ENCODE measurements at regions not wholly inside any gene's neighbourhood (a gene's known extent, or its start where the extent isn't known, plus 50 kb on each side); places are given as distances from the start of the nearest gene placed in this dataset.

DNA sequence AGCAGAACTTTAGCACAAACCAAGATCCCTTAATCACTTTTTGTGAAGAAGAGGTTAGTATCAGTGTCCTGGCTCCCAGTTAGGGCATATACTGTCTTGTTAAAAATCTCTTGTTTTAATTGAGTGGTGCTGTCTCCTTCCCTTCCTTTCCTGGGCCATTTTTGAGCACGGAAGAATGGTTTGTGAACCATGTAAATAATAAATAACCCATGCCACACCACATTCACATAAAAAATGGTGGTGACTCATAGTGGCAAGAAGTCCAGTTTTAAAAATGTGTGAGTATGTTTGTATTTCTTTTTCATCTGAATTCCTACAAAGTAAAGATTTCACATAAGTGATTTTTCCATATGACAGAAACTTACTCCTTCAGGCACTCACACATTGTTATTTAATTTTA is 59.1 kb upstream of the SPRED1 start:
- Histone ChIP-seq H2AFZ (ENCODE audit: low read length) (no peak overlapping the region), H3K14ac (ENCODE audit: insufficient read length) (no peak overlapping the region), H3K79me1 (ENCODE audit: low read depth, low read length) (no peaks in the 10 kb centered on the region), H3K4ac (replicated peaks; ENCODE audit: insufficient read length, low read depth, low read length) (no peak overlapping the region), H2BK120ac (replicated peaks; ENCODE audit: low read depth, low read length) (no peak overlapping the region), H2BK5ac (ENCODE audit: low read depth, low read length) (no peak overlapping the region), H3K79me2 (ENCODE audit: control insufficient read depth in 1 of 2, insufficient read depth in 2 of 2, low read length in 2 of 2) (no peaks in the 10 kb centered on the region), H4K5ac (ENCODE audit: insufficient read length, low read depth, low read length) (no peak overlapping the region), H2BK12ac (ENCODE audit: low read depth, low read length) (no peak overlapping the region), H3K9ac (replicated peaks in 1 of 4; ENCODE audit: extremely low read depth in 1 of 4, low read depth in 3 of 4, low read length in 3 of 4) (no peak overlapping the region), H4K8ac (ENCODE audit: extremely low read depth, insufficient read depth, low read length) (no peak overlapping the region), H3K23ac (ENCODE audit: insufficient read length) (no peak overlapping the region), H3K27me3 (replicated peaks in 1 of 4; ENCODE audit: control insufficient read depth in 3 of 4, extremely low read depth in 1 of 4, insufficient read depth in 3 of 4, low read length in 3 of 4) (no peaks in the 10 kb centered on the region), H3K56ac (replicated peaks; ENCODE audit: insufficient read length, low read depth, low read length) (no peak overlapping the region), H3K36me3 (ENCODE audit: control insufficient read depth in 2 of 4, insufficient read depth in 4 of 4, low read length in 3 of 4) (no peaks in the 10 kb centered on the region), H2AK5ac (ENCODE audit: low read depth, low read length) (no peak overlapping the region), H4K91ac (replicated peaks; ENCODE audit: insufficient read length, low read length) (no peak overlapping the region), H3K4me2 (ENCODE audit: insufficient read depth in 1 of 2, low read depth in 2 of 2, low read length in 2 of 2) (no peak overlapping the region), H2BK20ac (ENCODE audit: low read length) (no peak overlapping the region), H3K9me3 (ENCODE audit: insufficient read depth in 2 of 2, low read depth in 1 of 2, low read length in 1 of 2) (no peaks in the 10 kb centered on the region), H3K18ac (ENCODE audit: extremely low read depth, low read length) (no peak overlapping the region), H3K4me1 (replicated peaks in 1 of 4; ENCODE audit: control insufficient read depth in 3 of 4, insufficient read depth in 4 of 4, low read length in 3 of 4) (no peaks in the 10 kb centered on the region), H2BK15ac (ENCODE audit: low read length) (no peak overlapping the region), H3K27ac (ENCODE audit: low read depth, low read length) (no peak overlapping the region), H3K4me3 (ENCODE audit: extremely low read depth in 1 of 4, insufficient read depth in 2 of 4, low read depth in 3 of 4, low read length in 4 of 4) (no peak overlapping the region), H3K23me2 (ENCODE audit: low read depth, low read length) (no peaks in the 10 kb centered on the region), H4K20me1 (replicated peaks in 1 of 2; ENCODE audit: control insufficient read depth in 1 of 2, insufficient read depth in 2 of 2, low read length in 2 of 2) (no peaks in the 10 kb centered on the region)
- CTCF ChIA-PET (ENCODE audit: partially characterized antibody): no interaction called here
- WGBS, 2 experiments (ENCODE audit: extremely low coverage in 1 of 2, insufficient coverage in 1 of 2, insufficient read length in 1 of 2, insufficient replicate concordance in 2 of 2, low coverage in 1 of 2, low lambda C conversion rate in 2 of 2, missing lambda C conversion rate in 1 of 2): 93% methylated on average over 1 of the region's 1 CpG; no CpG with 5 or more reads in 1 of the 2 experiments
- no peak for DNase-seq (ENCODE audit: low read depth in 1 of 2, low spot score in 2 of 2)
- no peak for FAIRE-seq
- TF ChIP-seq ZNF274 (IDR thresholded peaks at IDR 0.05; ENCODE audit: borderline replicate concordance, extremely low read depth, low read length) (no peak), CTBP2 (IDR thresholded peaks at IDR 0.05; ENCODE audit: borderline replicate concordance, insufficient read depth, insufficient read length, low read length) (no peak), SUZ12 (IDR thresholded peaks at IDR 0.05; ENCODE audit: low read length) (no peak), JUN (IDR thresholded peaks at IDR 0.05; ENCODE audit: low read depth, low read length) (no peak)
- POLR2A ChIA-PET (ENCODE audit: partially characterized antibody): no interaction called here
